Neural progenitor cell (in vitro differentiated cells): ENCODE measurements at regions not wholly inside any gene's neighbourhood (a gene's known extent, or its start where the extent isn't known, plus 50 kb on each side); places are given as distances from the start of the nearest gene placed in this dataset.

Experiments
- CTCF ChIP-seq: fragments of 200-600 bp; sonication (generic); IDR thresholded peaks from 2 replicates; pipeline ENCODE4 v1.5.1; 2017; ENCODE audit warnings: antibody characterized with exemption, mild to moderate bottlenecking
- EZH2phosphoT487 ChIP-seq: fragments of 200-600 bp; sonication (generic); IDR thresholded peaks from 2 replicates; pipeline ENCODE4 v1.6.1; 2017; ENCODE audit warnings: antibody characterized with exemption

DNA sequence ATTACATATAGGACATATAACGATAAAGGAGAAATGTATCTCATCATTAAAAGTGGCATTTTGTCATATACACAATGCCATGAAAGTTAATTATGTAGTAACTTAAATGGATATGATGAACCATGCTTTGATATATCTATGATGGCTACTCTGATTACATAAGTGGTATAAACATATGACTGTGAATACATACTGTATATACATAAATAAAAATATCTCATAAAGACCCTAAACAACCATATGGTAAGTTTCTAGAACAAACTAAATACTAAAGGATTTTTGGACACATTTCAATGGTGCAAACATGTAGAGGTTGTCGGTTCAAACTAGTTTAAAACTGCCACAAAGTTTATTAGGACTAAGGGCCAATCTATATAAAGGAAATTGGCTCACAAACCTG is 849.6 kb upstream of the INTU start:
- TF ChIP-seq CTCF (no peak), EZH2phosphoT487 (no peak)
